ENCODE measurements at regions not wholly inside any gene's neighbourhood (a gene's known extent, or its start where the extent isn't known, plus 50 kb on each side); places are given as distances from the start of the nearest gene placed in this dataset.

DNA sequence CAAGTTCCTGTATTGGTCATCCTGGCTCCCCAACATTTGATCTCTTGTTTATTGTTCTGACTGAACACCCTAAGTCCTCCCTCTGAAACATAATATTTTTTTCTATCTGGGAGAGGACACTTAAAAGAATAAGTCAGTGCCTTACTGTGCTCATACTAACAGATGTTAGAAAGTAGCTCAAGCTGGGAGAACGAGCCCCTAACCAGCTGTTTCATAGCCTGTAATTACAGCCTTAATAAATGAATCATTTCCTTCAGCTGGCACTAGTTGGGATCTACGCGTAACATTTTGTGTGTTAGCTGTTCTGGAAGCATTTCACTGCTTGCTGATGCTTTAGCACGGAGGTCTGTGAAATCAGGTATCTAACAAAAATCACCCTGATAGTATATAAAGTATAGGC lies 345.9 kb upstream of the RIOK2 start:
- Histone ChIP-seq H3K4me2 (ENCODE audit: low read length) (peak overlapping the region; percentile 24), H3K27ac (ENCODE audit: low read depth, low read length) (no peak overlapping the region), H3K27me3 (ENCODE audit: insufficient read depth, low read length) (no peaks in the 10 kb centered on the region)

DNA sequence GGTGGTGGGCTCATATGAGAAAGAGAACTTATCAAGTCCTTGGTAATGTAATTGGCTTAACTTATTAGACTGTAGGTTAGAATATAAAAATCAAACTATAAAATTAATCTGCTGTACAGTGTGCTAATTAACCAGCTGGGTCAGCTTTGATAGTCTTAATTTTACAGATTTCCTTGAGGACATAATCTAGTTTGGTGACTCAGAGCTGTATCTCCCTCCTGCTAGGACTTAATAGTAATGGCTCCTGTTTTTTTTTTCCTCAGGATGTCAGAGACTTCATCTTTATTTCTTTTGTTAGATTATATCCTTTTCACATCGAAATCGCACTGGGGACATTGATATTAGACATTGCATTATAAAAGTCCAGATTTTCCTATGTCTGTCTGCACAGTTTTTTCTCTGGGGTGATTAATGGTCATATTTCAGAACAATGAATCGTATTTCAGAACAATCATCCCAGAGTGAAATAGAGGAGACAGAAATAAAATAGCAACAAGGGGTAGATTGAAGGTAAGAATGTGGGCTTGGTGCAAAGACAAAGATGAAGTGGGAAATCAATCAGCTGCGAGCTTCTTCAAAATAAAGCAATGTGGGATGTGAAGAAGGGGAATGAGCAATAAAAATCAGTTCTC lies 346.4 kb upstream of the RIOK2 start:
- H3K27me3 Mint-ChIP-seq (ENCODE audit: low read depth, unreplicated experiment), result no peaks in the 10 kb centered on the region
- no peaks in the 10 kb centered on the region for H3K9me3 ChIP-seq (ENCODE audit: insufficient read depth, low read depth, low read length)
- no peak overlapping the region for H3K27ac Mint-ChIP-seq (ENCODE audit: unreplicated experiment)
- H3K36me3 Mint-ChIP-seq (ENCODE audit: low read depth, unreplicated experiment), result no peaks in the 10 kb centered on the region
- no peaks in the 10 kb centered on the region for H3K27me3 ChIP-seq (ENCODE audit: insufficient read depth, low read length)
- no peak overlapping the region for H3K27ac ChIP-seq (ENCODE audit: low read depth, low read length)
- H4K20me1 ChIP-seq (ENCODE audit: insufficient read depth, low read length), result no peaks in the 10 kb centered on the region
- no peak overlapping the region for H3K4me3 Mint-ChIP-seq (ENCODE audit: unreplicated experiment)
- H3K4me2 ChIP-seq (ENCODE audit: low read length), result peak overlapping the region; percentile 24
- H3K9ac ChIP-seq (ENCODE audit: low read length), result no peak overlapping the region
- no peak for DNase-seq (ENCODE audit: low read depth)
- no peaks in the 10 kb centered on the region for H3K4me1 ChIP-seq (ENCODE audit: insufficient read depth, low read length)
- H3K4me3 ChIP-seq (ENCODE audit: insufficient read depth, low read depth, low read length), result no peak overlapping the region
- peaks cover 2% of the 10 kb centered on the region for H3K9me3 Mint-ChIP-seq (ENCODE audit: unreplicated experiment)
- no peaks in the 10 kb centered on the region for H3K79me2 ChIP-seq (ENCODE audit: insufficient read depth, low read length)
- no peak for FAIRE-seq
- TF ChIP-seq, protein P1, sequence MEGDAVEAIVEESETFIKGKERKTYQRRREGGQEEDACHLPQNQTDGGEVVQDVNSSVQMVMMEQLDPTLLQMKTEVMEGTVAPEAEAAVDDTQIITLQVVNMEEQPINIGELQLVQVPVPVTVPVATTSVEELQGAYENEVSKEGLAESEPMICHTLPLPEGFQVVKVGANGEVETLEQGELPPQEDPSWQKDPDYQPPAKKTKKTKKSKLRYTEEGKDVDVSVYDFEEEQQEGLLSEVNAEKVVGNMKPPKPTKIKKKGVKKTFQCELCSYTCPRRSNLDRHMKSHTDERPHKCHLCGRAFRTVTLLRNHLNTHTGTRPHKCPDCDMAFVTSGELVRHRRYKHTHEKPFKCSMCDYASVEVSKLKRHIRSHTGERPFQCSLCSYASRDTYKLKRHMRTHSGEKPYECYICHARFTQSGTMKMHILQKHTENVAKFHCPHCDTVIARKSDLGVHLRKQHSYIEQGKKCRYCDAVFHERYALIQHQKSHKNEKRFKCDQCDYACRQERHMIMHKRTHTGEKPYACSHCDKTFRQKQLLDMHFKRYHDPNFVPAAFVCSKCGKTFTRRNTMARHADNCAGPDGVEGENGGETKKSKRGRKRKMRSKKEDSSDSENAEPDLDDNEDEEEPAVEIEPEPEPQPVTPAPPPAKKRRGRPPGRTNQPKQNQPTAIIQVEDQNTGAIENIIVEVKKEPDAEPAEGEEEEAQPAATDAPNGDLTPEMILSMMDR (IDR thresholded peaks at IDR 0.05; ENCODE audit: insufficient read depth, low read depth, low read length), result no peak
- TF ChIP-seq EZH2 (IDR thresholded peaks at IDR 0.05; ENCODE audit: insufficient read depth, low read length), result no peak
- no peaks in the 10 kb centered on the region for H3K36me3 ChIP-seq (ENCODE audit: insufficient read depth, low read length)
- no peak overlapping the region for H2AFZ ChIP-seq (ENCODE audit: low read depth, low read length)
- no peaks in the 10 kb centered on the region for H3K4me1 Mint-ChIP-seq (ENCODE audit: low read depth, unreplicated experiment)

More for the DNA sequence above, 345.9 kb upstream of the RIOK2 start:
- Histone ChIP-seq H3K79me2 (ENCODE audit: insufficient read depth, low read length) (no peaks in the 10 kb centered on the region), H3K4me3 (ENCODE audit: insufficient read depth, low read depth, low read length) (no peak overlapping the region), H3K9me3 (ENCODE audit: insufficient read depth, low read depth, low read length) (no peaks in the 10 kb centered on the region), H4K20me1 (ENCODE audit: insufficient read depth, low read length) (no peaks in the 10 kb centered on the region), H3K4me1 (ENCODE audit: insufficient read depth, low read length) (no peaks in the 10 kb centered on the region), H2AFZ (ENCODE audit: low read depth, low read length) (no peak overlapping the region), H3K36me3 (ENCODE audit: insufficient read depth, low read length) (no peaks in the 10 kb centered on the region), H3K9ac (ENCODE audit: low read length) (no peak overlapping the region)
- Mint-ChIP-seq H3K27me3 (ENCODE audit: low read depth, unreplicated experiment) (no peaks in the 10 kb centered on the region), H3K9me3 (ENCODE audit: unreplicated experiment) (peaks cover 2% of the 10 kb centered on the region), H3K4me3 (ENCODE audit: unreplicated experiment) (no peak overlapping the region), H3K36me3 (ENCODE audit: low read depth, unreplicated experiment) (no peaks in the 10 kb centered on the region), H3K27ac (ENCODE audit: unreplicated experiment) (no peak overlapping the region), H3K4me1 (ENCODE audit: low read depth, unreplicated experiment) (no peaks in the 10 kb centered on the region)
- FAIRE-seq (no peak), DNase-seq (ENCODE audit: low read depth) (peak; percentile 62)
- TF ChIP-seq EZH2 (IDR thresholded peaks at IDR 0.05; ENCODE audit: insufficient read depth, low read length), result no peak
- TF ChIP-seq, protein P1 (IDR thresholded peaks at IDR 0.05; ENCODE audit: insufficient read depth, low read depth, low read length), result no peak

DNA sequence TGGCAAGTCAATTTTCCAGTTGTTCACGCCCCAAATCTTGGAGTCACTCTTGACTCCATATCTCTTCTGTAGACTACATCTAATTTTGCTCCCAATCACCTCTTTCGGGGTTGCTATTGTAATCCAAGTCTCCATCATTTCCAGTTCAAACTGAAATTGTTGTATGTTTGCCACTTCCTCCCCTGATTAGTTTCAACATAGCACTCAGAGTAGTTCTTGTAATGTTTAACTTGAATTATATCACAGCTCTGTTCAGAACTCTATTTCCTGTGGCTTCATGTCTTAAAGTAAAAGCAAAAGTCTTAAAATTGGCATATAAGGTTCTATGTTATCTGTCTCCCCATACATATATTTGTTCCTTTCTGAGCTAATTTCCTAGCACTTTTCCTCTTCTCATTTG lies 348.5 kb upstream of the RIOK2 start:
- Mint-ChIP-seq H3K9me3 (ENCODE audit: unreplicated experiment) (no peaks in the 10 kb centered on the region), H3K27me3 (ENCODE audit: low read depth, unreplicated experiment) (no peaks in the 10 kb centered on the region)
- FAIRE-seq, result no peak

More for the DNA sequence above, 348.5 kb upstream of the RIOK2 start:
- H3K9me3 ChIP-seq (ENCODE audit: insufficient read depth, low read depth, low read length), result no peaks in the 10 kb centered on the region
- Mint-ChIP-seq H3K4me1 (ENCODE audit: low read depth, unreplicated experiment) (no peaks in the 10 kb centered on the region), H3K27ac (ENCODE audit: unreplicated experiment) (no peak overlapping the region), H3K4me3 (ENCODE audit: unreplicated experiment) (no peak overlapping the region), H3K36me3 (ENCODE audit: low read depth, unreplicated experiment) (no peaks in the 10 kb centered on the region)
- no peaks in the 10 kb centered on the region for H3K4me1 ChIP-seq (ENCODE audit: insufficient read depth, low read length)
- H3K4me3 ChIP-seq (ENCODE audit: insufficient read depth, low read depth, low read length), result no peak overlapping the region
- H2AFZ ChIP-seq (ENCODE audit: low read depth, low read length), result no peak overlapping the region
- TF ChIP-seq EZH2 (IDR thresholded peaks at IDR 0.05; ENCODE audit: insufficient read depth, low read length), result no peak
- TF ChIP-seq, protein P1 (IDR thresholded peaks at IDR 0.05; ENCODE audit: insufficient read depth, low read depth, low read length), result no peak
- no peak overlapping the region for H3K27ac ChIP-seq (ENCODE audit: low read depth, low read length)
- no peaks in the 10 kb centered on the region for H3K27me3 ChIP-seq (ENCODE audit: insufficient read depth, low read length)
- H3K36me3 ChIP-seq (ENCODE audit: insufficient read depth, low read length), result no peaks in the 10 kb centered on the region
- no peaks in the 10 kb centered on the region for H4K20me1 ChIP-seq (ENCODE audit: insufficient read depth, low read length)
- H3K9ac ChIP-seq (ENCODE audit: low read length), result no peak overlapping the region
- no peaks in the 10 kb centered on the region for H3K79me2 ChIP-seq (ENCODE audit: insufficient read depth, low read length)
- DNase-seq (ENCODE audit: low read depth), result no peak
- H3K4me2 ChIP-seq (ENCODE audit: low read length), result no peak overlapping the region
